CD1c-positive myeloid dendritic cell (primary cell): ENCODE measurements at regions not wholly inside any gene's neighbourhood (a gene's known extent, or its start where the extent isn't known, plus 50 kb on each side); places are given as distances from the start of the nearest gene placed in this dataset.
"Not testable (repeated sequence)": the region's sequence is repeated elsewhere in the genome, so short reads cannot be mapped to it uniquely, and the experiment has no call there.

Experiments used
- DNase-seq: peaks from one replicate; pipeline ENCODE4 v3.0.0-alpha.2; 2016; ENCODE audit errors: extremely low spot score

- no peak for DNase-seq
These were observed 470.6 kb downstream of the PRDM9 start for GRCh38 chr5:23977997-23978396.

DNA sequence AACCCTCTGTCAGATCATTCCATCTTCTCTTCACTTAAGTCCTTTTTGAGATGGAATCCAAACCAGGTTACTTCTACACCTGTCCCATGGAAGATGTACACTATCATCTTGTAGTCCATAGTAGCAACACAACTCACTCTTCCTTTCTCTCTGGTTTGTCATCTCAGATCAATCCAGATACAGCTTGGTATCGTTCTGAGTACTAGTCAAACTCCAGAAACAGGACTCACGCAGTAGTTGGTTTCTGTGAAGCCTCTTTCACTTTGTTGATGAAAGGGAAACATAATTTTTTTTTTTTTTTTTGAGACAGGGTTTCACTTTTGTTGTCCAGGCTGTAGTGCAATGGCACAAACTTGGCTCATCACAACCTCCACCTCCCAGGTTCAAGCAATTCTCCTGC, 484.0 kb downstream of the PRDM9 start:
- DNase-seq = no peak

DNA sequence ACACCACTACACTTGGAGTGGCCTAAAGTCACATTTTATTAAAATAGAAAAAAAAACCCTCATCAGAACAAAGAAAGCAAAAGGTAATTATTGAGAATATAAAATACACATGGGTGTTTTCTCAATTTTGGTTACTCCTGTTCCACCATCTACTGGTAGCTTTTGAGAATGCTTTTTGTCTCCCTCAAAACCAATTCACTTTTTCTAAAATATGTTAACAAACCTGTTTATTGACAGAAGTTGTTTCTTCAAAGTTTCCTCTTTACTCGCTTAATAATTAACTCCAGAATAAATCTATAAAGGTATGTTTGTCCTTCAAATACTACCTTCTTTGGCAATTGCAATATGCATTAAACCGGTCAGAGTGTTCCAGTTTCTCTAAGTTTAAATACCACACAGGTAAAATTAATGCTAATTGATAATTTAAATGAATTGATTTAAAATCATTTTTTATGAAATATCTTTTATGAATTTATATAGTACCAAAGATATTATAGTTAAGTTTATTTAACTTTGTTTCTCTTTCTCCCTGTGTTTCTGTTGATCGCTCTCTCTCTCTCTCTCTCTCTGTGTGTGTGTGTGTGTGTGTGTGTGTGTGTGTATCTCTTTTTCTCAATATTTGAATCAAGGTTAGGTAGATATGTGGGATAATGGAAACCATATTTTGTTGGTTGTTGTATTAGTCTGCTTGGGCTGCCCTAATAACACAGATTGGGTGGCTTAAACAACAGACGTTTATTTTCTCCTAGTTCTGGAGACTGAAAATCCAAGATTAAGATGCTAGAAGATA, 487.4 kb downstream of the PRDM9 start:
- DNase-seq = no peak

GRCh38 chr5:23996525-23996924, 489.1 kb downstream of the PRDM9 start:
- DNase-seq = no peak

GRCh38 chr5:24005384-24005783, 498.0 kb downstream of the PRDM9 start:
- DNase-seq = no peak

DNA sequence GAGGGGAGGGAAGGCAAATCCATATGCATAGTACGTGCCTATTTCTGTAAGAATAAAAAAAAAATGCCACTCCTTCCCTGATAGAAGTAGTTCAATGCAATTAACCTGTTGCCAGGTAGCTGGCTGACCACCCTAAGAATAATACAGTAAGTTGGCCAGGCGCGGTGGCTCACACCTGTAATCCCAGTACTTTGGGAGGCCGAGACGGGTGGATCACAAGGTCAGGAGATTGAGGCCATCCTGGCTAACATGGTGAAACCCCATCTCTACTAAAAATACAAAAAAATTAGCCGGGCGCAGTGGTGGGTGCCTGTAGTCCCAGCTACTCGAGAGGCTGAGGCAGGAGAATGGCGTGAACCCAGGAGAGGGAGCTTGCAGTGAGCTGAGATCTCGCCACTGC, 510.3 kb downstream of the PRDM9 start:
- DNase-seq = not testable (repeated sequence)

GRCh38 chr5:24026288-24026687, 518.9 kb downstream of the PRDM9 start:
- no peak for DNase-seq

- no peak for DNase-seq
These were observed 535.3 kb downstream of the PRDM9 start for GRCh38 chr5:24042688-24043087.

GRCh38 chr5:24045046-24045445, 537.6 kb downstream of the PRDM9 start:
- DNase-seq = no peak

GRCh38 chr5:24053737-24054136, 546.3 kb downstream of the PRDM9 start:
- DNase-seq = no peak

DNA sequence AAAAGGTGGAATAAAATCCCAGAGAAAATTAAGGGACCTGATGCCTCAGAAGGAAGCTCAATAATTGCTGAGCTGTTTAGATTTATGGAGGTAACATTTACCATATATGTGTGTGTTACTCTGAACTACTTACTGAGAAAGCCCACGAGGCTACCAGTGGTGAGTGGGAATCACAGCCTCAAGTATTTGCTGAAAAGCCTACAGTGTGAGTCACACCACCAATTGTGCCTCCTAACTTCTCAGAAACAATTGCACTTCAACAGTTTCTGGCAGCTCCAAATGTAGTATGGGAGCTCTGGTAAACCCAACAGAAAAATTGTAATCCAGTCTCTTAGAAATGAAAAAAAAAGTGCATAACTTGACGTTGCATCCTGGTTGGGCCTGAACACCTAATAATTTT, 551.6 kb downstream of the PRDM9 start:
- DNase-seq = no peak

DNA sequence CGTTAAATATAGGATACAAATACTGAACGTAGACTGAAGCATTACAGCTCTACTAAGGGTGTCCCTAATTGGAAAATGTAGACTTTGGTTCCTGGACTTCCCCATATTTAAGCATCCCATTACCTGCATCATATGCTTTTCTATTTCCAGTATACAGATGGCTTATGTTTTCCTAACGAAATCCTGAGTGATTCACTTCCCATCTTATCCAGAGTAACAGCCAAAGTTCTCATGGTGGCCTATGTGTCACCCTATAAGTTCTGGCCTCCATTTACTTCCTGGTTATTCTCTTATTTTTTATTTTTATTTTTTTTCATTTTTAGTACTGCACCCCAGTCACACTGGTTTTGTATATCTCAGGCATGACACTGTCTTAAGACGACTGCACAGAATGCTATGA, 552.3 kb downstream of the PRDM9 start:
- no peak for DNase-seq

DNA sequence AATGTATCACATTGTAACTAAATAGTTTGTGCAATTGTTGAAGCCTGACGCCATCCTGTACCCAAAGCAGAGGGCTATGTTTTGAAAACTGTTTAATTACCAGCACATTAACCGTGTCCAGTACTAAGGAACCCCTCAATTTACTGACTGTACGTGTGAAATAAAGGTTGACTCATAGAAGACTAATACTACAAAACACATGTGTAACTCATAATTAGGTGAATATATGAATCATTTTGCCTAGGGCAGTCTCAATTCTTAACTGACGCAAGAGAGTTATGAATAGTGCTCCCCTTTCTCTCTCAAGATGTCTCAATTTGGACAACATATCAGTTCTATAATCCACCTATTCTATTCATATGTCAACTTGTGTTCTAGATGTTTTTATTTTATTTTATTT, 558.4 kb downstream of the PRDM9 start:
- no peak for DNase-seq

- DNase-seq = no peak
These were observed 559.8 kb downstream of the PRDM9 start for GRCh38 chr5:24067208-24067607.

DNA sequence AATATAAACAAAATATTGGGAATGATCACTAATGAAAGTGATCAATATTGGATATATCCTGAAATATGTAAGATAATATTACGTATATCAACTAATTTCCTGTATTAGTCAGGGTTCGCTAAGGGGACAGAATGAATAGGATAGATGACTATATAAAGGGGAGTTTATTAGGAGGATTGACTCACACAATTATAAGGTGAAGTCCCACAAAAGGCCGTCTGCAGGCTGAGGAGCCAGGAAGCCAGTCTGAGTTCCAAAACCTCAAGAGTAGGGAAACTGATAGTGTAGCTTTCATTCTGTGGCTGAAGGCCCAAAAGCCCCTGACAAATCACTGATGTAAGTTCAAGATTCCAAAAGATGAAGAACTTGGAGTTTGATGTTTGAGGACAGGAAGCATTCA, 561.1 kb downstream of the PRDM9 start:
- DNase-seq = no peak

- no peak for DNase-seq
These were observed 565.7 kb downstream of the PRDM9 start for GRCh38 chr5:24073107-24073506.

DNA sequence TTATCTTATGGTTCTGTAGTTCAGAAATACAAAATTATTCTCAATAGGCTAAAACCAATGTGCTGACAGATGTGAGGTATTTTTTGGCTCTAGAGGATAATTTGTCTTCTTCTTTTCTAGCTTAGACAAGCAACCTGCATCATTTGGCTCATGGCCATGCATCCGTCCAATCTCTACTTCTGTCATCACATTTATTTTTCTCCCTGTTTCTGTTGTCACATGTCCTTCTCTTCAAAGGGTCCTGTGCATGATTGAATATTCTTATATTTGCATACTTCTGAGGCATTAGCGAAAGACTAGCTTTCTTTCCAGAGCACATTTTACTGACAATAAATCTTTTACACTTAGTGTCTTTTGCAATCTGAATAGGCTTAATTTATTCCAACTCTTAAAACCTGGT, 564.7 kb downstream of the CDH10 start:
- no peak for DNase-seq

DNA sequence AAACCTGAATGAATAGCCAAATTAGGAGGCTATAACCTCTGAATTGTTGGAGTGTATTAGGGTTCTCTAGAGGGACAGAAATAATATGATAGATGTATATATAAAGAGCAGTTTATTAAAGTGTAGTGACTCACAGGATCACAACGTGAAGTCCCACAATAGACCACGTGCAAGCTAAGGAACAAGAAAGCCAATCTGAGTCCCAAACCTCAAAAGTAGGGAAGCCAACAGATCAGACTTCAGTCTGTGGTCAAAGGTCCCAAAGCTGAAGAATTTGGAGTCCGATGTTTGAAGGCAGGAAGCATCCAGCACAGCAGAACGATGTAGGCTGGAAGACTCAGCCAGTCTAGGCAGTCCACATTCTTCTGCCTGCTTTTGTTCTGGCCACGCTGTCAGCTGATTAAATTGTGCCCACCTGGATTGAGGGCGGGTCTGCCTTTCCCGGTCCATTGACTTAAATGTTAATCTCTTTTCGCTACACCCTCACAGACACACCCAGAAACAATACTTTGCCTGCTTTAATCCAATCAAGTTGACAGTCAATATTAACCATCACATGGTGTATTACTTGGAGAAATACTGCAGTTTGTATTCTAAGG, 550.6 kb downstream of the CDH10 start:
- DNase-seq = no peak

- DNase-seq = no peak
These were observed 542.8 kb downstream of the CDH10 start for GRCh38 chr5:24102010-24102409.

DNA sequence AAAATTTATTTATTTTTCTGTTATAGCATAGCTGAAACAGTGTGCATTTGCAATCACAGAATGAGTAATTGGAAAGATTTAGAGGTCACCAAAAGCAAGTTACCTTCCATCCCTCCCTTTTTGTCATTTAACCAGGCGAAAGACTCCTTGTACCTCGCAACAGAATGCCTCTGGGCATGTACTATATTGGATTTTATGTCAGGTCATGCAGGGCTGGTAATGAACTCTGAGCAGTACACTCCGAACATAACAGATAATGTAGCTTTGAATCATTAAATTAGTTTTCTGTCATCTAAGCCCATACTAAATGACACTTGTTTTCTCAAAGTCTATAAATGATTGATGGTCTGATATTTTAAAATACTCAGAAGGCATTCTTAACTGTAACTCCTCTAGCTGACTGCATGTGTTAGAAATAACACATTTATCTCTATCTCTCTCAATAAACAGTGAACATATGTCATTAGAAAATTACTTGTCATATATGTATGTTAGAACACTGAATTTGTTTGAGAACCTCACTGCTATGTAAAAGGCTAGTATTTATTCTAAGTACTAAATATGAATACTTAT, 541.2 kb downstream of the CDH10 start:
- DNase-seq = no peak

DNA sequence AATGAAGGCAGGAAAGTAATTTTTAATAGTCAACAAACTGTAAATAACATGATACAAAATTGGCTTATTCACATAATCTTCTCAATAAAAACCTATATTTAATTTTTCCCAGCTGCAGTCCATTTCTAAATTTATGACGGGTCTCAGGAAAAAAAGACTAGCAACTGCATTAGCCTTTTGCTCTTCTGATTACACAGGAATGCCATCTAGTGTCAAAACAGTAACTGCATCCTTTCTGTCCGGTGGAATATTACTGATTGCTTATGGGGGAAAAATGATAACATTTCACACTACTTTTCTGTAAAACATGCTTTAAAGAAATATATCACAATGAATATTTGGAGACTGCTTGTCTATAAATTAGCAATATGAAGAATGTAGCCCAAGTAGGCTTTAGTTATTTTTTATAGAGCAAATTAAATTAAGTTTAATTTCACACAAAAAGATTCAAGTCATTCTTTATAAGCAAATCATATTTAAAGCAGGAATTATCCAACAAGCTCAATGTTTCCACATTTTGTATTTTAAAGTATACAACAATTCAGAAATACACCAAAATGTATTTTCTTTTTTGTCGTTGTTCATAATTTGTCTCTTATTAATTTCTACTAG, 534.7 kb downstream of the CDH10 start:
- DNase-seq = no peak

DNA sequence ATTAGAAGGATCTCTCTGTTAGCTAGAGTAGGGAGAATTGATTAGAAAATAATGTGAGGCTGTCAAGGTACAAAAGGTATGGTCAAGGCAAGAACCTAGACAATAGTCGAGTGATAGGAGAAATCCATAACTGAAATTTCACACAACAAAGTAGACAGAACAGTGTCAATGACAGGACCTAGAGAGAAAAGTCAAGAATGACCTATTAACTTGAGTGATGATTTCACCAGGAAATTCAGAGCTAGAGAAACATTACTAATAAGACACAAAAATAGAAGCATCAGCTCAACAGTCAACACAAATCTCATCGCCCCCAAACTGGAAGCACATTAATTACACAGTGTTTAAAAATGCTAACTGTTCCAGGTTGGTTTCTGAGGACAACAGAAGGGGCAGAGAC, 532.4 kb downstream of the CDH10 start:
- DNase-seq = no peak

DNA sequence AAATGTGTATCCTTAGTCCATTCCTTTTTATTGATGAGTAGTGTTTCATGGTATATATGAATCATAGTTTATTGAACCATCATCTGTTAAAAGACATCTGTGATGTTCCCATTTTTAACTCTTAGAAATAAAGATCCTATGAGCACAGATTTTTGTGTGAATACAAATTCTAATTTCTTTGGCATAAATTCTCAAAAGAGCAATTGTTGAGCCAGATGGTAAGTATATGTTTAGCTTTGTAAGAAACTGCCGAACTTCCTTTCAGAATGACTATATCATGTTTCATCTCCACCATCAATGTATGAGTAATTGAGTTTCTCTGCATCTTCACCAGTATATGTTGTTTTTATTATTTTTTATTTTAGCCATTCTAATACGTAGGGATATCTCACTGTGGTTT, 526.4 kb downstream of the CDH10 start:
- no peak for DNase-seq
